ENCODE measurements at regions not wholly inside any gene's neighbourhood (a gene's known extent, or its start where the extent isn't known, plus 50 kb on each side); places are given as distances from the start of the nearest gene placed in this dataset.
"Not testable (repeated sequence)": the region's sequence is repeated elsewhere in the genome, so short reads cannot be mapped to it uniquely, and the experiment has no call there.

DNA sequence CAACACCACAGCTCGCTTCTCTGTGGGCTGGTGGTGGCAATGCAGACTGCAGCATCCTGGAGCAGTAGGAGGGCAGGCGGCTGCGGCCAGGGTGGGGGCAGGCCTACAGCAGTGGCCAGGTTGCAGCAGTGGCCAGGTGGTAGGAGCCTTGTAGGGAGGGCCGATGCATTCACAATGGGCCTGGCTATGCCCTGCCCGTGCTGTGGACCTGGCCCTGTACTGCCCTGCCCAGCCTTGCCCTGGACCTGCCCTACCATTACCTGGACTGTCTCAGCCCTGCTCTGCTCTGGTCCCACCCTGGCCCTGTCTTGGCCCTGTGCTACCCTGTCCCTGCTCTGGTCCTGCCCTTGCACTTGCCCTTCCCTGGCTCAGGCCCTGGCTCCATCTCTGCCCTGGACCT is 226.0 kb downstream of the LIPI start:
- TF ChIP-seq CTCF (optimal IDR thresholded peaks at IDR 0.05 in 1 of 3, IDR thresholded peaks at IDR 0.05 in 1 of 3, conservative IDR thresholded peaks at IDR 0.05 in 1 of 3; ENCODE audit: extremely low read depth in 1 of 3, insufficient read depth in 2 of 3, low read length in 3 of 3); EZH2 (IDR thresholded peaks at IDR 0.05; ENCODE audit: low read length): not testable (repeated sequence)

Data from keratinocyte (primary cell).